ENCODE measurements at regions not wholly inside any gene's neighbourhood (a gene's known extent, or its start where the extent isn't known, plus 50 kb on each side); places are given as distances from the start of the nearest gene placed in this dataset.

- CTCF ChIA-PET = interaction anchor here (0.6 kb wide), 1 partner anchor 390 kb away, joined by 4 read pairs; no protein-coding TSS in a partner anchor
- no peak for ATAC-seq
These were observed 372.8 kb upstream of the SHH start for GRCh38 chr7:156185076-156185475.

DNA sequence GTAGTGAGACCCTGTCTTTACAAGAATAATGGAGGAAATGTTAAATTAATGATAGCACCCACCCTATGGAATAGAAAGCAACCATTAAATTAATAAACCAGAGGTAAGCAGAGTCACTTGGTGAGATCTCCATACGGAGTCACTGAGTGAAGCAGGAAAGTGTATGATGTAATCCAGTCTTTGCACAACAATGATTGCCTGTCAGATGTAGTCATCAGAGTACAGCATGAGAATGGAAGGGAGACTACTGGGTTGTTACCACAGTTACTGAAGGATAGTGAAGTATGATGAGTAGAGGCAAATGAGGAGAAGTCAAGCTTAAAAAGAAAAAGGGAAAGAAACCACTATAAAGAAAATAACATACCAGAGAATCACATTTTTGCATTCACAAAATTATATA, 371.9 kb upstream of the SHH start:
- no peak overlapping the region for H3K4me3 ChIP-seq (ENCODE audit: low read depth in 2 of 2, low read length in 2 of 2)
- H3K4me1 ChIP-seq (ENCODE audit: control insufficient read depth, insufficient read depth, low read length) = no peaks in the 10 kb centered on the region
- DNase-seq (ENCODE audit: low read depth, low spot score) (no peak), ATAC-seq (no peak)
- ChIA-PET CTCF (no interaction called here), POLR2A (no interaction called here)
- BruUV-seq (replicated peaks) = no TSS peak
- no peak overlapping the region for H3K27ac ChIP-seq (ENCODE audit: low read length)
- TF ChIP-seq TCF7L2 (IDR thresholded peaks at IDR 0.05; ENCODE audit: low read depth, low read length) = no peak
- TF ChIP-seq, protein P1, sequence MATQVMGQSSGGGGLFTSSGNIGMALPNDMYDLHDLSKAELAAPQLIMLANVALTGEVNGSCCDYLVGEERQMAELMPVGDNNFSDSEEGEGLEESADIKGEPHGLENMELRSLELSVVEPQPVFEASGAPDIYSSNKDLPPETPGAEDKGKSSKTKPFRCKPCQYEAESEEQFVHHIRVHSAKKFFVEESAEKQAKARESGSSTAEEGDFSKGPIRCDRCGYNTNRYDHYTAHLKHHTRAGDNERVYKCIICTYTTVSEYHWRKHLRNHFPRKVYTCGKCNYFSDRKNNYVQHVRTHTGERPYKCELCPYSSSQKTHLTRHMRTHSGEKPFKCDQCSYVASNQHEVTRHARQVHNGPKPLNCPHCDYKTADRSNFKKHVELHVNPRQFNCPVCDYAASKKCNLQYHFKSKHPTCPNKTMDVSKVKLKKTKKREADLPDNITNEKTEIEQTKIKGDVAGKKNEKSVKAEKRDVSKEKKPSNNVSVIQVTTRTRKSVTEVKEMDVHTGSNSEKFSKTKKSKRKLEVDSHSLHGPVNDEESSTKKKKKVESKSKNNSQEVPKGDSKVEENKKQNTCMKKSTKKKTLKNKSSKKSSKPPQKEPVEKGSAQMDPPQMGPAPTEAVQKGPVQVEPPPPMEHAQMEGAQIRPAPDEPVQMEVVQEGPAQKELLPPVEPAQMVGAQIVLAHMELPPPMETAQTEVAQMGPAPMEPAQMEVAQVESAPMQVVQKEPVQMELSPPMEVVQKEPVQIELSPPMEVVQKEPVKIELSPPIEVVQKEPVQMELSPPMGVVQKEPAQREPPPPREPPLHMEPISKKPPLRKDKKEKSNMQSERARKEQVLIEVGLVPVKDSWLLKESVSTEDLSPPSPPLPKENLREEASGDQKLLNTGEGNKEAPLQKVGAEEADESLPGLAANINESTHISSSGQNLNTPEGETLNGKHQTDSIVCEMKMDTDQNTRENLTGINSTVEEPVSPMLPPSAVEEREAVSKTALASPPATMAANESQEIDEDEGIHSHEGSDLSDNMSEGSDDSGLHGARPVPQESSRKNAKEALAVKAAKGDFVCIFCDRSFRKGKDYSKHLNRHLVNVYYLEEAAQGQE (IDR thresholded peaks at IDR 0.05; ENCODE audit: insufficient read depth in 1 of 2, low read depth in 2 of 2, low read length in 1 of 2) = no peak
- TF ChIP-seq POLR2AphosphoS5 (IDR thresholded peaks at IDR 0.05; ENCODE audit: low read depth, low read length) = no peak
- no peak for TF ChIP-seq CTCF (IDR thresholded peaks at IDR 0.05)
- no peak for TF ChIP-seq SIN3A (IDR thresholded peaks at IDR 0.05; ENCODE audit: borderline replicate concordance, insufficient read depth, low read depth, low read length)
- H3K27me3 ChIP-seq (ENCODE audit: control insufficient read depth, insufficient read depth, low read length) = no peaks in the 10 kb centered on the region
- in situ Hi-C loops (cut with HindIII; ENCODE audit: low pct_unique_long_range_greater_than_20kb, low sequenced_read_pairs) (no loop called here), intact Hi-C loops (cut with micrococcal nuclease; ENCODE audit: unreplicated experiment) (no loop called here)
- H3K36me3 ChIP-seq (ENCODE audit: control insufficient read depth, insufficient read depth, low read length) = no peaks in the 10 kb centered on the region
- H3K9me3 ChIP-seq (ENCODE audit: control insufficient read depth, insufficient read depth, low read depth, low read length) = peaks cover 18% of the 10 kb centered on the region; the same call in 1 of the 2 replicates

More at GRCh38 chr7:156185076-156185475, 372.8 kb upstream of the SHH start:
- no peaks in the 10 kb centered on the region for H3K4me1 ChIP-seq (ENCODE audit: control insufficient read depth, insufficient read depth, low read length)
- no peak for TF ChIP-seq TCF7L2 (IDR thresholded peaks at IDR 0.05; ENCODE audit: low read depth, low read length)
- TF ChIP-seq, protein P1 (IDR thresholded peaks at IDR 0.05; ENCODE audit: insufficient read depth in 1 of 2, low read depth in 2 of 2, low read length in 1 of 2) = no peak
- no peak for TF ChIP-seq SIN3A (IDR thresholded peaks at IDR 0.05; ENCODE audit: borderline replicate concordance, insufficient read depth, low read depth, low read length)
- no peak for TF ChIP-seq POLR2AphosphoS5 (IDR thresholded peaks at IDR 0.05; ENCODE audit: low read depth, low read length)
- no peak for TF ChIP-seq CTCF (IDR thresholded peaks at IDR 0.05)
- intact Hi-C loops (cut with micrococcal nuclease; ENCODE audit: unreplicated experiment) = no loop called here
- DNase-seq (ENCODE audit: low read depth, low spot score) = no peak
- no peaks in the 10 kb centered on the region for H3K36me3 ChIP-seq (ENCODE audit: control insufficient read depth, insufficient read depth, low read length)
- H3K4me3 ChIP-seq (ENCODE audit: low read depth in 2 of 2, low read length in 2 of 2) = no peak overlapping the region
- no peak overlapping the region for H3K27ac ChIP-seq (ENCODE audit: low read length)
- BruUV-seq (replicated peaks) = no TSS peak
- POLR2A ChIA-PET = no interaction called here
- in situ Hi-C loops (cut with HindIII; ENCODE audit: low pct_unique_long_range_greater_than_20kb, low sequenced_read_pairs) = no loop called here
- H3K9me3 ChIP-seq (ENCODE audit: control insufficient read depth, insufficient read depth, low read depth, low read length) = peaks cover 18% of the 10 kb centered on the region; the same call in 1 of the 2 replicates
- no peaks in the 10 kb centered on the region for H3K27me3 ChIP-seq (ENCODE audit: control insufficient read depth, insufficient read depth, low read length)

Measured in Panc1 (cell line).